NOMO-1 treated with DMSO at 0.1 percent for 48 hours (cell line): ENCODE measurements at regions not wholly inside any gene's neighbourhood (a gene's known extent, or its start where the extent isn't known, plus 50 kb on each side); places are given as distances from the start of the nearest gene placed in this dataset.

Experiments used
- DNase-seq: peaks from one replicate; lab custom pipeline; 2025; ENCODE audit not compliant: unreplicated experiment; lab: John Stamatoyannopoulos, UW

DNA sequence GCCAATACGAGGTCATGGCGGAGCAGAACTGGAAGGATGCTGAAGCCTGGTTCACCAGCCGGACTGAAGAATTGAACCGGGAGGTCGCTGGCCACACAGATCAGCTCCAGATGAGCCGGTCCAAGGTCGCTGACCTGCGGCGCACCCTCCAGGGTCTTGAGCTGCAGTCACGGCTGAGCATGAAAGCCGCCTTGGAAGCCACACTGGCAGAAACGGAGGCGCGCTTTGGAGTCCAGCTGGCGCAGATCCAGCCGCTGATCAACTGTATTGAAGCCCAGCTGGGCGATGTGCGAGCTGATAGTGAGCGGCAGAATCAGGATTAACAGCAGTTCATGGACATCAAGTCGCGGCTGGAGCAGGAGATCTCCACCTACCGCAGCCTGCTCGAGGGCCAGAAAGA, 296.9 kb downstream of the OGFRL1 start:
- DNase-seq = no peak

DNA sequence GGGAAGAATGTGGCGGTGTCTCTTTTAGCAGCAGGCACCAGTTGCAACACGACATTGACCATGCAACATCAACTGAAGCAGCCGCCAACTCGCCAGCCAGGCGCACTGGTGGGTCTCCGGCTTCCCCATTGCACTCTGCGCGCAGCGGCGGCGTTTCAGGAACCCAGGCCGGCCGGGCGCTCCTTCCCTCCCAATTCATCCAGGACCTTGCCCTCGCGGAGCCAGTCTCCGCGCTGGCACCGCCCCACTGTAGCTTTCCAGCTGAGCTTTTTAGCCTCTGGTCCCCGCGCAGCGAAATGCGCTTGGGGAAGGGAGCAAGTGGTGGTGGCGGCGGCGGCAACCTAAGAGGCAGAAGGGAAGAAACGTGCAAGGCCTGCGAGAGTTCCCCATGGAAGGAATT, 297.9 kb upstream of the RIMS1 start:
- no peak for DNase-seq

DNA sequence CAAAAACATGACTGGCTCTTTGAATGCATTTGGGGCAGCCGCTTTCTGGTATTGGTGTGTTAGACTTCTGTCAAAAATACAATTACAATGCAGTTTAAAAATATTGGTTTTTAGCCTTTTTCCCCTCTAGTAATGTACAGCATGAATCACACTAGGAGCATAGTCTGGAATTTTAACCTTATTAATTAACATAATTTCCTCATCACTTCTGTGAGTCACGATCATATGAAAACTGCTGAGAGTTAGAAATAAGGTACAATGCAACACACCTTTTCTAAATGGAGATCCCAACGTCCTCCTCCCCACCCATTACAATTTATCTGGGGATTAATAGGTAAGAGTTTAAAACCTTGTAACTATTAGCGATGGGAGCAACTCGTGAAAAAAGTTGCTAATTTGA, 297.1 kb upstream of the RIMS1 start:
- no peak for DNase-seq

DNA sequence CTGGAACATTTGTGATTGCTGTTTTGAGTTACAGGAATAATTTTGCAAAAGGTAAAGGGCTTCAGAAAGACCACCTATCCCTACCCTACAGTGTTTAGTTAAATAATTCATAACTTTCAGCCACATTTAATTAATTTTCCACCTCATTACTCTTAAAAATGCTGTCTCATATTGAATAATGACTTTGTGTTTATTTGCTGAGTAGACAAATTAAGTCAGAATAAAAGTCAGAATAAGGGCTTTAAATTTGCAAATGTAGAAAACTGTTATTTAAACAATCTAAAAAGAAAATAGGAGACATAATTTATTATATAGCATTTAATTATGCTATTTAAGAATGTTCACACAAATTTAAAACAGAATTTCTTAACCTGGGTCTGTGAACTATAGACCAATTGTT, 293.7 kb upstream of the RIMS1 start:
- DNase-seq = no peak

DNA sequence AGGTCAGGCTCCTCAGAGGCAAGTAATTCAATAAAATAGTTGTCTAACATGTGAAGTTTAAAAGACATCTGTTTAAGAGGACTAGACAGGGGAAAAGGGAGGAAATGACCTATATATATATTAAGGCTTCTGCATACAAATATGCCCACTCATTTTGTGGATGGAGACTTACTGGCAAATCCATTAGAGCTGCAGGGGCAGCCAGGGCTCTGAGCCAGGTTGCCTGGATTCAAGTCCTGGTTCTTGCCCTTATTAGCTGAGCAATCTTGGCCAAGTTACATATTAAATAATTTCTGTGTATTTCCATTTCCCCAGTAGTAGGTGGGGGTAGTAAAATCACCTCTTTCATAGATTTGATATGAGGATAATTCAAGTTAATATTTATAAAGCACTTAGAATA, 287.0 kb upstream of the RIMS1 start:
- DNase-seq = no peak

DNA sequence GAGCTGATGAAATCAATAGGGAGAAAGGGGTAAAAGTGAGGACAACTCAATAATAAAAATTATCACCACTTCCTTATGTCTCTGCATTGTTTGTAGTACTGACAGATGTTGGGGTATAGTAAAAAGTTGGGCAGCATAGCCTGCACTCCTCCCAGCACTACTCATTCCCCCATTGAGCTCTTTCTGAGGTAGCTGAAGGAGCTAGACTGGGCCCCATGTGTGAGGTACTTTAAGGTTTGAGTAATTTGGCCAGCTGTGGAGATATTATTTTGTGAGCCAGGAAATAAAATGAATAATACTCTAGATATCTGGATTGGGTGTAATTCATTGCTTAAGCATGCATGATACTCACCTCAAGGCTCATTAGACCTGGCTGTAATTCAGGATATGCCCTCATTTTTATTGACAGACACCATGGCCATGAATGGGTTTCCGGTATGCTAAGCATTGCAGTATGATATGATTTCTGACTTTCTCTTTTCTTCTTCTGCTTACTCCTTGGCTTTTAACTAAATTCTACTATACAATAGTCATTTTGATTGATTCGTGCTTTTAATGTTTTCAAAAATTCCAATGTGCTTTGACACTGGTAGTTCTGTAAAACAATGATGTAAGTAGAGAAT, 283.9 kb upstream of the RIMS1 start:
- DNase-seq = no peak

DNA sequence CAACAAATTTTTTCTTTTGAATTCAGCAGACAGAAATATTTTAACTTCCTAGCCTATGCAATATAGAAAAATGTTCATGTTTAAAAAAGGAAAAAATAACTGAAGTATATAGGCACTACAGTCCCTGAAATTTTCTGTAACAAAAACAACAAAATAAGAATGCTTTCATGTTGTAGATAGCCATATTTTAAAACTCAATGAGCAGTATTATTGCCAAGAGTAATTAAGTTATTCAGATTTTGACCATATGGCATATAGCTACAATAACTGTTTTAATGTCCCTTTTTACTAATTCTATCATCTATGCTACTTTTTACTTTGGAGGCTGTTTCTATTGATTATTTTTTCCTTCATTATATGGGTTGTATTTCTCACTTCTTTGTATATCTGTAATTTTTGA, 283.3 kb upstream of the RIMS1 start:
- no peak for DNase-seq

DNA sequence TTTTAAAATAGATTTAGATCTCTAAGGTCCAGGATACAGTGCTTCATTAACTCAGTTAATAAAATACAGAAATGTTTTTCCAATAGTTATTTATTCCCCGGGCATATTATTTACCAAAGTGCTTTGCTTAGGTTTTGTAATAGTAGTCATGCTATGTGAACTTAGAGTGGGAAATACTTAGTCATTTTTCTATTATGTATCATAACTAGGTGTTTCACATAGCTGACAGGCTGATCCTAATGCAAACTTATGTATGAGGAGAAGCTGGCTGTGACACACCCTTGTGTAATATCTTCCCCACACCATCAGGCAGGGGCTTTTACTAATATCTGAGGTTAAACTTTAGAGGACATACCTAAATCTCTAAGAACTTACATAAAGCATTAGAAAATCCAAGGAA, 277.7 kb upstream of the RIMS1 start:
- DNase-seq = no peak

DNA sequence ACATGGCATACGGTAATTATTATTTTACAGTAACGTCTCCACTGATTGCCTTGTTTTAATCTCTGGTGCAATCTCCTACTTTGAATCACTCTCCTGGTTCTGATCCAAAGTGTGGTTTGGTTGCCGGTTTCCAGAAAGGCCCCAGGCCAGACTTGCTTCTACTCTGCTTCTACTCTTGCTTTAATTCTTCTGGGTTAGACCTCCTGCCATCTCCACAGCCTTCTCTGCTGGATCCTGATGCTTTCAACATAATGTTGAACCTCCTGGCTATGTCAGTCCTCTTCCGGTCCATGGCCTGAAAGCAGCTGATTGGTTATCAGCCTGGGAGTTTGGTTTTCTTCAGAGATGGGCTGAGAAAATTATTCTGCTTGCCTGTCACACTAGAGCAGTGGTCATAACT, 266.5 kb upstream of the RIMS1 start:
- no peak for DNase-seq

DNA sequence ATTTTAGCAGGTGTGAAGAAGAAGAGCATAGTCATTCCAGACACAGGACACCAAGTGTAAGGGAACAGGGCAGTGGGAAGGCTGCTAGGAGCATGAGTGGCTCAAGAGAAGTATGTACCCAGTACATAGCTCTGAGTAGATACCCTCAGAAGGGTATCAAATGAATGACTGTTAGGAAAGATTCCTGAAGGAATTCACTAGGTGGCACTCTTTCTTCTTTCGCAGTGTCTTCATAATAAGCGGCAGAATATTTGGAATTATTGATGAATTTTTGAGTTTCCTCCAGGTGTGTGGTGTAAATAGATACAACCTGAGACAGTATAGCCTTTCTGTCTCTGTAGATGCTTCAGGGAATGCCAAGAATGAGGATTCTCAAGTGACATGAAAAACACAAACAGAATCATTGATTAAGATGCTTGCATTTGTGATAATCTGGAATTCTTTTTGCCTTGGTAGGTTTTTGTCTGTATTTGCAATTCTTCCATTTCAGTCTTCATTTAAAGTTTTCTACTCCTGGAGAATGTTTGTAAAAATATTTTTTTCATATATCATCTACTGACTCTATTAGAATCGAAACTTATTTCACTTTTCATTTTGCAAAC, 264.3 kb upstream of the RIMS1 start:
- DNase-seq = no peak

DNA sequence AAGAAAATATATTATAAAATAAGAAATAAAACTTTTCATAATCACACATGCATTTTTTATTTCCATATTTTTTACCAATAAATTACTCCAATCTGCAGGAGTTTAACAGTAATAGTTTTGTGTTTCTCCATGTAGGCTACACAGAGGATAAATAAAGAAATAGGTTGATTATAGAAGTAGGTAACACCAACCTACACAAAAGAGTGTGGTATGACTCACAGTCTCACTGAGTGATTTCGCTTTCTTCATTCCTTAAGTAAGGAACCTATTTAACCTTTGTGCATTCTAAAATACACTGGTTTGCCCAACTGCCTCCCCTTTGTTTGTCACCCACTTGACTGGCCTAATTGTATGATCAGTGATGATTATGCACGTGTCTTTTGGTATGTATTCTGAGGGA, 244.2 kb upstream of the RIMS1 start:
- no peak for DNase-seq

DNA sequence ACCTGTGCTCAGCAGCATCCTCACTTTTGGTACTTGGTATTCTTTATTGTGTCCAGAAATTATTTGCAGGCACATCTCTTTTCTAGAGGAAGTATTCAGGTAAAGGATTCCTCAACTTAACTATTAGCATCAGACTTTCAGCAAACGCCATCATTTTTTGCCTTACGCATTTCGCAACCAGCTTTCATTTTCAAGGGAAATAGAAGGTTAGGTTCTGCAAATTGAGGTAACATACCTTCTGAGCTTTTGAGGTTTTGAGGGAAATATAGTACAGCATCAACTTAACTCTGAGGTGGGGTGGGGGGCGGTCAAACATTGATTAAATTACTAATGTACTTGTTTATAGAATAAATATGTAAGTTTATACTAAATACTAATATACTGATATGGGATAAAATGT, 243.6 kb upstream of the RIMS1 start:
- DNase-seq = no peak

DNA sequence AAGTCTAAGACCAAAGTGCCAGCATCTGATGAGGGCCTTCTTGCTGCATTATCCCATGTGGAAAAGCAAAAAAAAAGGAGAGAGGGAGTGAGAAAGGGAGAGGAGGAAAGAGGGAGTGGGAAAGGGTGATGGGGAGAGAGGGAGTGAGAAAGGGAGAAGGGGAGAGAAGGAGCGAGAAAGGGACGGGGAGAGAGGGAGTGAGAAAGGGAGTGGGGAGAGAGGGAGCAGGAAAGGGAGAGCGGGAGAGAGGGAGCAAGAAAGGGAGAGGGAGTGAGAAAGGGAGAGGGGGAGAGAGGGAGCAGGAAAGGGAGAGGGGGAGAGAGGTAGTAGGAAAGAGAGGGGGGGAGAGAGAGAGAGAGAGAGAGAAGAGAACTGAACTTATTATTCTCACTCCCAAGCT, 241.1 kb upstream of the RIMS1 start:
- DNase-seq = no peak

DNA sequence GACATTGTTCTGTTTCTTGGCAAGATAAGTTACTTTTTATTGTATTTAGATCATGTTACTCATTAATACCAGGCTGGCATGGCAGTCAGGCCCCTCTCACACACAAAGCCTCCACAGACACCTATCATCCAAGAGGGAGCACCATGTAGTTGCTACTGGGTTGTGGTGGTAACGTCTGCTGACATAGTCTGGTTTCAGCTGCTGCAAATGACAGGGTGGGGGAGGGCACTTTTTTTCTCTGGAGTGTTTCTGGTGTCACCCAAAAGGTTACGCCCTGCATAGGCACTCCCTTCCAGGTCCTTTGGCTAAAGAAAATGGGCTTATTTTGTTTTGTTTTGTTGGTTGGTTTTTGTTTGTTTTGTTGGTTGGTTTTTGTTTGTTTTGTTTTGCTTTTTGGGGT, 236.4 kb upstream of the RIMS1 start:
- no peak for DNase-seq

DNA sequence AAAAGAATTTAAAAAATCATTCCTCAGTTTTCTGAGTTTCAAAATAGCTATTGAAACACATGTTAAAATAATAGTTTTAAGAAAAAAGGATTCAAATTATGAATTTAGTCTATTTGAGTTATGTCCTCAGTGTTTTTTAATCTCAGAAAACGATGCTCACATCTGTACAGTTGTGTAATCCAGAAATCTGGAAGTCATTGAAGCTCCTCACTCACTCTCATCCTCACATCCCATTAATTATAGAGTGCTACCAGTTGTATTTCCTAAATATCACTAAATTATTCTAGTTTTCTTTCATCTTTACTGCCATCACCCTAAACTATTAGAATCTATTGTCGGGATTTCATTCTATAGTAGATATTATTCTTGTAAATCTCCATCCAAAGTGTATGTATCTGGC, 234.7 kb upstream of the RIMS1 start:
- no peak for DNase-seq

DNA sequence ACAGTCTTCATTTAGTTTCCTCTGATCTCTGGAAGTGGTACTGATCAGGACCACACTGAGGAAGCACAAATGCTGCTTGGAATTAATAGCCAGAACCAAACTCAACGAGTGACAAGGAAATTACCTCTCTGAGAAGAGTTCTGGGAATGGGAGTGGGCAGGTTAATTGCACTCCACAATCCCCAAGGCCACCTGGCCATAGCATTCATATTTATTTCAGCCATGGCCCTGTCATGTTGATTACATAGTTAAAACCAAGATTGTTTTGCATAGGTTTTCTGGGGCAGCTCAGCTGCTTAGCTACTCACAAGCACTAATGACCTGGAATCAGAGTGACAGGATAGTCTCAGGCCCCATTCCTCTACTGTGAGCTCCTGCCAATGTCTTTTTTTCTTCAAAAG, 230.2 kb upstream of the RIMS1 start:
- DNase-seq = no peak

DNA sequence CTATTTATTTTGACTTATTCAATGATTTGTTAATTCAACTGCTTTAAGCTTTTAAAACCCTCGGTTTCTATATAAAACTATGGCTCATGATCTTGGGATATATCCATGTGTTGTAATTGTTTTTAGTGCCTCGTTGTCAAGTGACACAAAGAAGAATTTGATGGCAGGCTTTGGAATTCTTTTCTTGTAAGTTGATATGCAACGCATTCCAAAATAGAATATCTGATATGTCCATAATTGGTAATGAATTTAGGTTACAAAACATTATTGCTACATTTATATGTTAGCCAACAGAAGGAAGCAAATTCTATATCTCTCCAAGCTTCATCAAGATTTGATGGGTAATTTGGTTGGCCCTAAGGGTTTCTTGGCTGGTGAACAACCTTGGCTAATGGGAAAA, 220.4 kb upstream of the RIMS1 start:
- no peak for DNase-seq

DNA sequence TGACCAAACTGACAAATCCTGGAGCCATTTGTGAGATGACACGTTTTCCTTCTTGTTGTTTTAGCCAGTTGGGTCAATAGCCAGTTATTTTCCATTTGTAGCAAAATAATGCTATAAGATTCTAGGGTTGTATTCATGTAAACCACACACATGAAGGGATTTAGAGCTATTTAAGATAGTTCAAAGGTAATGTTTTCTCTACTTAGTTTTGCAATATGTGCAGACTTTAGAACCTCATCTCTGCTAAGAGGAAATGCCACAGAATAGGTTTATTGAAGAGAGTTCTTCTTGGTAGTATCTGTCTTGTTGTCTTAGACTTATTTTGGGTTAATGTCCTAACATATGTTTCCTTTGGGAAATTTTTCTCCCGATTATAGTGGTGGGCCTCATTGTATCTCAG, 213.5 kb upstream of the RIMS1 start:
- no peak for DNase-seq

DNA sequence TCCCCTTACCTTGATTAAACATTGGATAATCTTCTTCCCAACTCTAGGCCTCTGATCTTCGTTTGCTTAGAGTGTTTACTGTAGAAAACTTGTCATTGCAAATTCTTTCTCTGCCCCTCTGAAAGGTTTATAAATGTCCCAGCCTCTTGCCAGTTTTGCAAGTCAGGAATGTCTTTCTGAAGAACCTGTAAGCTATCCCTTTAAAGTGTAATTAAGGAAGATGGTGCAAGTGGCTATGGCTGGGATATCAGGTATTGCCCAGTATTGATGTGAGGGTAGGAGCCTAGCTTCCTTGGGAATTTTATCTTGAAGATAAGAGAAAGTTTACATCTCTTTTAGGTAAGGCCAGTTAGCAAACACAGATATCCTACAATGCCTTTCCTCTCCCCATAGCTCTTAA, 211.0 kb upstream of the RIMS1 start:
- DNase-seq = no peak

DNA sequence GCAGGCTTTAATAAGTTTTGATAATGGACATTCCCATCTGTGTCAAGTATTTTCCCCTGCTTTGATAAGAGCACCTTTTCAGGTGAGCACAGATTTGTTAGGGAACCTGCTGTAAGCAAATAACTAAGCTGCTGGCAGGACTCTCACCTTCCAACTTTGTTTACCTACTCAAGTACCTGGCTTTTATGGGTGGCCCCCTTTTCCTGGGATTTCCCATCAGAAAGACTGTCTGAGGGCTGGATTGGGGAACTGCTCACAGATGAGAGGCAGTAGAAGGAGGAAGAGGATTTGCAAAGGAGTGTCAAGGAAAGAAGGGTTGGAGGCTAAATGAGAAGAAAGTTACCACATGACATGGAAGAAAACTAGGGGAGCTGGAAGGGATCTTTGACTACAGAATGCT, 210.1 kb upstream of the RIMS1 start:
- DNase-seq = no peak

DNA sequence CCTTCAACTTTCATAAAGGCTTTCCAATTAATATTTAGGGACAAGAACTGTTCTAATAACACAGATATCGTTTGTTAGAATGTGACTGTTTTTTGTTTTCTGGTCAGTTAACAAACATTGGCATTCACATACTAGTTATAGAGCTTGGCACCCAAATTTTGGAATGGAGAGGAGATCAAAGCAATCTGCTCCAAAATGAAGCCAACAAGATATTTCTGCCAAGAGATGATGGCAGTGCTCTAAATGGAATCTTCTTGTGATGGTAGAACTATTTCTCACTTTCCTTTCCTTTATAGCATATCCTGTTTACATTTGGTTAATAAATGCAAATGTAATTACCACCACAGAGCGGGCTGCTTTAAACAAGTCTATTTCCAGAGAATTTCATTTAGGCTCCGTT, 208.3 kb upstream of the RIMS1 start:
- no peak for DNase-seq

DNA sequence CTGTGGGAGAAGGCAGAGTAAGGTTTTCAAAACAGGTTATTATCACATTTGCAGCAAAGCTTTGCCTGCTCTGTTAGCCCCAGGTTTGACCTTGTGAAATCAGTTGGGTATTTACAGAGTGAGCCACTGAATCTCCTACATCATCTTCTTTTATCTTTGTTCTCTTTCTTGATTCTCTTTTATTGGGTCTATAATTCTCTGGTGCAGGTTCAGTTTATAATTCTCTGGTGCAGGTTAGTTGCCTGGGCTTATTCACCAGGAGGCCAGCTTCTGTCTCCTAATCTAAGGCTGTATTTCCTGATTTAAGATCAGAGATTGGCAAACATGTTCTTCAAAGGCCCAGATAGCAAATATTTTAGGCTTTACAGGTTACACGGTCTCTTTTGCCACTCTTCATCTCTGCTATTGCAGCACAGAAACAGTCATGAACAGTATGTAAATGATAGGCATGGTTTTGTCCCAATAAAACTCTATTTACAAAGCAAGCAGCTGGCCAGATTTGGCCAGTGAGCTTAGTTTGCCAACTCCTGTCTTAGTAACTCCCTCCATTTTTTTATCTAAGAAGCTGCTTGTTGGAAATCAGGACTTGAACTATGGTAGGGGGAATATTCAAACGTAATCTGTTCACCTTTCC, 205.0 kb upstream of the RIMS1 start:
- DNase-seq = no peak
